Left renal cortex interstitium (tissue), 4 donors: ENCODE measurements at regions not wholly inside any gene's neighbourhood (a gene's known extent, or its start where the extent isn't known, plus 50 kb on each side); places are given as distances from the start of the nearest gene placed in this dataset.

ENCODE experiments used
- DNase-seq, 4 donors: peaks; one replicate each; pipeline ENCODE4 v3.0.0-alpha.2; 2013; ENCODE audit warnings: low read depth in 4 of 4, low spot score in 2 of 4, missing footprints in 1 of 4

DNA sequence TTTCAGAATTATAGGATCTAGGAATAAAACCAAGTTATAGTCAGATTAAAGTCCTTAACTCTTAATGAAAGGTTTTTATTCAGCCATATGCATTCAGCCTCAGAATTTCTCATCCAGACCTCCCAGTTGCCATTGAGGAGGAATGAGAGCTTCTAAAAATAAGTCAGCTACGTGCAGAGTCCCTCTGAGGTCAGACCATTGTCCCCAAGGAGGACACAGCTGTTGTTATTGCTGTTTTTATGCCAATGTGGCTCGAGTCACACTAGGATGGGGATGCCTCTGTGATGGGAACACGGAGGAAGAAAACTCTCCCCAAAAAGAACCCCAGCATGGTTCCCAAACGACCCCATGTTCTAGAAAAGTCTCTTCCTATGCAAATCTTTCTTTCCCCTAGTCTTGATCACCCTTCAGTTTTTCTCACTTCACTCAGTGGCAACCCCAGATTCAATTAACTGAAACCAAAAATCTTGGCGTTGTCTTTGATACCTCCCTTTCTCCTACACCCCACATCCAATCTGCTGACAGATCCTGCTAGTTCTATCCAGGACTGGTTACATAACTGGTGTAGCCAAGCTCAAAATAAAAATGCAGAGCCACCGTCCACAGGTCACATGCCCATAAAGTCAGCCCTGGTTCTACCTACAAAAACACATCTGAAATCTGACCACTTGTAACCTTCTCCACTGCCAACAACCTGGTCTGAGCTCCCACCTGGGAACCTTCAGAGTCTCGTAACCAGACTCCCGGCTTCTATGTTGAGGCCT, 138.2 kb upstream of the ERCC4 start:
- no peak for DNase-seq

DNA sequence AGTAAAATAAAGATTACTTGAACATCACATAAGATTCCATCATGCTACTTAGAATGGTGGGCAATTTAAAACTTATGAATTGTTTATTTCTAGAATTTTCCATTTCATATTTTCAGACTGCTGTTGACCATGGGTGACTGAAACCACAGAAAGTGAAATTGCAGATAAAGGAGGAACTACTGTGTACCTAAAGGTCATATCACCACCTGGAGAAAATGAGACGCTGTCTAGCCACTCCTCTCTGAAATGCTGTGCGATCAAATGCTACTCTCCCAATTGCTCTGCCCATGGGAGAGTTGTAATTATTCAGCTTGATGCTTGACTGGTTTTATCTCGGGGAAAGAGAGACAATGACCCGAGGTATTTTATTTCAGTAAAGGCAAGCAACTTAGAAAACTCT, 128.9 kb upstream of the ERCC4 start:
- DNase-seq: no peak

DNA sequence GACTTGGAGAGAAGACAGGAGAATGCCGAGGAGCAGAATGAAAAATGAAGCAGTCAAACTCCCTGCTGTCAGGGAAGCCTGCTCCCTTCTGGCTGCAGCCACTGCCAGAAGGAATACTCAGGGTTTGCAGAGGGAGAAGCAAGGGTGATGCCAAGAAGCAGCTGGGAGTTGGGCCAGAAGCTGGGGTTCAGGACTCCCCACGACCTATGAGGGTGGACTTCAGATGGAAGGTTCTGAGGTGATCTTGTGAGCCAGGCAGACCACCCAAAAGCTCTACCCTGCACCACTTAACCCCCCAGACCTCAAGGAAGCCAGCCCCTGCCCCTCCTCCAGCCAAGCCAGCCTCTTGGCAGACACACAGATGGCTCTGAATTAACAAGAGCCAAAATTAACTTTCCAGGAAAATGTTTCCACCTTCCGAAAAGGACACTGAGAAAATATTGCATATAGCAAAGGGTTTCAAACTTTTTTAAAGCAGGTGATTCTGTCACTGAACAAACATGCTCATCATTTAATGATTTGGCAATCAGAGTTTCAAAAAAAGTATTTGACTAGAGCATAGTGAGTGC, 126.0 kb upstream of the ERCC4 start:
- DNase-seq: no peak

DNA sequence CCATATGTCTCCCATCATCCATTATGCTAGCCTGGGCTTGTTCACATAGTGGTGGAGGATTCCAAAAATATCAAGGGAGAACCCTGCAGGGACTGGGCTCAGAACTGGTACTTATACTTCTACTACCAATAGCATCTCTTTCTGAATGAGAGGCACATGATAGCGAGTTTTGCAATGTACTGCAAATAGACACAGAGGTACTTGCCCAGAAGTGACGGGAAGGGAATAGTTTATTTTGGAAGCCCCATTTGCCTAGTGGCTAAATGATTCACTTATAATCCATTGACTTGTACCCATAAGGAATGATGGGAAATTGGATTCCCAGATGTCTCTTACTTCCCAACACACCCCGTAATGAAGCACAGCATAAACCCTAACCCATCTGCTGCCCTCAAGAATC, 124.8 kb upstream of the ERCC4 start:
- no peak for DNase-seq

DNA sequence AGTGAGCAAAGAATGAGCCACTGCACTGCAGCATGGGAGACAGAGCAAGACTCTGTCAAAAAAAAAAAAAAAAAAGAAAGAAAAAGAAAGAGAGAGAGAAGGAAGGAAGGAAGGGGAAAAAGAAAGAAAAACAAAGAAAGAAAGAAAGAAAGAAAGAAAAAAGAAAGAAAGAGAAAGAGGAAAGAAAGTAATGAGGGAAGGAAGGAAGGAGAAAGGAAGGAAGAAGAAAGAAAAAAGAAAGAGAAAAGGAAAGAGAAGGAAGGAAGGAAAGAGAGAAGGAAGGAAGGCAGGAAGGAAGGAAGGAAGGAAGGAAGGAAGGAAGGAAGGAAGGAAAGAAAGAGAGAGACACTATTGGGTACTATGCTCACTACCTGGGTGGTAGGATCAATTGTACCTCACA, 122.2 kb upstream of the ERCC4 start:
- DNase-seq: no peak

DNA sequence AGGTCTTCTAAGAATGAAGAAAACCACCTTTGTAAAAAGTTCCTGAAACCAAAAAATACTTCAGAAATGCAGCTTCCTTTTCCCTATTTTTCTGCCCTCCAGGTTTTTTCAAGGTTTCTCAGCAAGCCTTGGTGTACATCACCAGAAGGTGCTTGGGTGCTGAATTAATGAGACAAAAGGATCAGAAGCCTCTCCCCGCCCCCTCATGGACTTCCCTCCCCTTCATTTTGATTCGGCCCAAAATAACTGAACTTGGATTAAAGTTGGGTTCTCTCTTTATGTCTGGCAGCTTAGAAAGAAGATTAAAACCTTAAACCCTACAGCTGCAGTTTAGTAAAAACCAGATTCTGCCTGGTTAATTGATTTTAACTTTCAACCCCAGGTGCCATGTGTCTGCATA, 121.7 kb upstream of the ERCC4 start:
- no peak for DNase-seq

DNA sequence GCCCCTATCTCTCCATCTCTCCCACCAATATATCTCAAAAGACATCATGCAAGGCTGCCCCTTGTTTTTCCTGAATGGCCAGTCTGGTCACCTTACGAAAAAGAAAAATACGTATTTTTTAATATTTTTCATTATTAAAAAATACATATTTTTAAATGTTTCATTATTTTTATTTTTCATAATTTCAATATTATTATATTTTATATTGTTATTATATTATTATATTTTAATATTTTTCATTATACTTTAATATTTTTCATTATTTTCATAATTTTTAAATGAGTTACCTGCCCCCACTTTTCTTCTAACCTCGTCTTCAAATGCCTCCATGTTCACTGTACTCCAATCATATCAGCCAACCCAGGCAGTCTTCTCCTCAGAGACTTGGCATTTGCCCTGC, 116.0 kb upstream of the ERCC4 start:
- DNase-seq: no peak

DNA sequence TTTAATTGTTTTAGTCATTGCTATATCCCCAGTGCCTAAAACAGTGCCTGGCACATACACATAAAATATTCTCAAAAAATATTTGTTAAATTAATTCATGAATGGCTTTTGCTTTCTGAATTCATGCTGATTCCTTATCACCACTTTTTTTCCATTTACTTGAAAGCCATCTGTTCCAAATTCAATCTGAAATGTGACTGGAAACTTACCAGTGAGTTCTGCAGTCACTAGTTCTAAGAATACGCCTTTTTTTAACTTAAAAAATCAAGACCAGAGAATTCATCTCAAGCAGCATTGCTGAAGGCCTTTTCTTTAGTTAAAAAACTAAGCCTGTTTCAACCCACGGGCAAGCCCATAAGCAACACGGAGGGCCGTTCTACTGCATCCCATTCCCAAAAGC, 114.0 kb upstream of the ERCC4 start:
- DNase-seq: no peak

DNA sequence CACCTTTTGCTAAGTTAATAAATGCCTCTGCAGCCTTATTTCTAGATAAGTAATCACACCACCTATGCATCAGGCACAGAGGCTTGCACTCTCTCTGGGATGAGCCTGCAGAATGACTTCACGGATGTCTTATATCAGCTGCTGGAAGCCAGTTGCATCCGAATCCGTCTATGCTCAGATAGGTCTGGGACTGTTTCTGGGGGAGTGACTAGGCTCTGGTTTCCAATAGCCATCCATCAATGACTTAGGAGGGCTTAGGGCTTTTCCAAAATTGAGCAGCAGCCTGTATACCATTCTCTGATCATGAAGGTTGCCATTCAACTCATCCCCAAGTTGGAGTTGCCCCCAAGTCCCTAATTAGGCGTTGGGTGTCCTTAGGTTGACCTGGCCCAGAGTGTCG, 113.3 kb upstream of the ERCC4 start:
- DNase-seq: peak in 1 of 4 donors; percentile 11

DNA sequence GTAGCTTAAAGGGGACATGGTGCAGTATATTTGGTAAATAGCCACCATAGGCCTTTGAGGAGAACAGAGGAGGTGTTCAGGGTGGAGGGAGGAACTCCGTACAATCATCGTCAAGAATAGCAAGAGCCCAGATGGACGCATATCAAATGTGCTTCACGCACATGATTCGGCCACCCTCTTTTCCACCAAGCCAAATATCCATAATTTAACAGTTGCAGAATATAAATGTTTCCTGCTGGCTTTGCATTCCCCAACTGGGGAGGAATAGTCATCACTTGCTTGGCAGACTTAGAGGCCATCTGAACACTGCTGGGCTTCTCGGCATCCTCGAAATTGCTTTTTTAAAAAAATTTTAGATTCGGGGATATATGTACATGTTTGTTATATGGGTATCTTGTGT, 111.9 kb upstream of the ERCC4 start:
- DNase-seq: no peak

DNA sequence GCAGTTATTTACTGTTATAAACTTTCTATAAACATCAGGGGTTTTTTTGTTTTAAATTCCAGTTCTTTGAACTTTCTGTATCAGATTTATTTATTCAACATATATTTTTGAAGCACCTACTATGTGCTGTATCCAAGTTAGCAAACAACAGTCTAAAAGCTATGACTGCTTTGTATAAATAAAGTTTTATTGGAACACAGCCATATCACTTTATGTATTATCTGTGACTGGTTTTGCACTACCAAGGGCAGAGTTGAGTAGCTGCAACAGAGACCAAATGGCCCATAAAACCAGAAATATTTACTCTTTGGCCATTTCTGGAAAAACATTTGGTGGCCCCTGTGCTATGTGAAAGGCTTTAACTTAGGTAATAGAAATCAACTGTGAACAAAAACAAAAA, 110.2 kb upstream of the ERCC4 start:
- DNase-seq: no peak

DNA sequence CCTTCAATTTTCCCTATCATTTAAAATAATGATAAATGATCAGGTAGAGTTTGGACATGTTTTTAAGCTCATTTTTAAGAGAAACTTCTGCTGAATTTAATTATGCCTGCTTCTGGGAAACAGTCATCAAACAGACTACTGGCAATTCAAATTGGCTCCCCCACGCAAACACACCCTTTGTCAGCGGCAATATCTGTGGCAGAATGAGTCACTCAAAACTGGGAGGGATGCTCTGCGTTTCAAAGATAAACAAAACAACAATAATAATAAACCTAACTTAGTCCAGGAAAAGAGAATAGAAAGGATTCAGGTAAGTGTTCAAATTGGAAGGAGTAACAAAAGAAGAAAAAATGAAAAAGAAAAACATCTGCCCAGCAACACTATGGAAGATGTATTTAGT, 108.1 kb upstream of the ERCC4 start:
- DNase-seq: no peak

DNA sequence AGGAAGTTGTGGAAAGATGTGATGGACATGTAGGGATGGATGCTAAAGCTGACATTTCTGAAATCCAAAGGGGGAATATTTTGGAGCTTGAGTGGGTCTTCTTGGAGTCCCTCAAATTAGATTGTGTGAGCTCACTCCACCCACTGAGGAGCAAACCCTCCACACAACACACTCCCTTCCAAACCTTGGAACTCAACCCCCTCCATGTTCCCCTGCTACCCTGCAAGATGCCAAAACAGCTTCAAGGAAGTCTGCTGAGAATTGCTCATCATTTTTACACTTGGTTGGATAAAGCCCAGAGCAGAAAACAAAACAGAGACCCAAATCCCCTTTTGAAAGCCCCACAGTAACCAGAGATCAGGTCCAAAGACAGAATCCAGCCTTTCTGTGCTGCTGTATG, 103.3 kb upstream of the ERCC4 start:
- DNase-seq: no peak

DNA sequence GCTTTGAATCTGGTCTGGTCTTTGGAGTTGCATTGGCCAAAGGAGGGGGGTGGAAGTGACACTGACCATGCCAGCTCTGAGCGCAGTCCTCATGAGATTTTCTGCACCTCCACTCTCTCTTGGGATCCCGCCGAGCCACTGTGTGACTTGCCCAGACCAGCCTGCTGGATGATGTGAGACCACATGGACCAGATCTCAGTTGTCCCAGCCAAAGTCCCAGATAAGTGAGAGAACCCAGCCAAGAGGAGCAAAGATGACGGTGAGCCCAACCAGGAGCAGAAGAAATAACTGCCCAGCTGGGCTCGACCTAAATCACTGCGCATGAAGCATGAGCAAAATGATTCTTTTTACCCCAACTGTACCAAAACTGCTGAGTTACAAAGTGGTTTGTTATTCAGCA, 96.5 kb upstream of the ERCC4 start:
- no peak for DNase-seq

DNA sequence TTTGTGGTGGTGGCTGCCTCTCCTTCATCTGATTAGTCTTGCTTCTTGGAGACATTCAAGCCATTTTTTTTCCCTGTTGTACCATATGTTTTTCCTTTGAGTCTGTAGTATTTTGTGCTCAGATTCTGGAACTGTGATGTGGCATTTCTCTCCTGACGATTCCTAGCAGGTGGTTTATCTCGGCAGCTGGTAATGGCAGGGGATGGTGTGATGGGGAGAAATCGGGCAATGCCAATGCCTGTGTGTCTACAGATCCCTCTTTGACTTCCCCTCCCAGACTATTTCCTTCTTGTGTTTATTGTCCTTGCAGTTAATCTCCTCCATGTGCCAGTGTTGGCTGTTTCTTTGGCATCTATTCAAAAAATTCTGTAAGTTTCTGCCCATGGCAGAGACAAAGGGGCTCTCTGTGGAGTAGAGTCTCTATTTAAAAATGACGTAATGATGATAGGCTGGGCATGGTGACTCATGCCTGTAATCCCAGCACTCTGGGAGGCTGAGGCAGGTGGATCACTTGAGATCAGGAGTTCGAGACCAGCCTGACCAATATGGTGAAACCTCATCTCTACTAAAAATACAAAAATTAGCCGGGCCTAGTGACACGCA, 90.2 kb upstream of the ERCC4 start:
- DNase-seq: no peak

DNA sequence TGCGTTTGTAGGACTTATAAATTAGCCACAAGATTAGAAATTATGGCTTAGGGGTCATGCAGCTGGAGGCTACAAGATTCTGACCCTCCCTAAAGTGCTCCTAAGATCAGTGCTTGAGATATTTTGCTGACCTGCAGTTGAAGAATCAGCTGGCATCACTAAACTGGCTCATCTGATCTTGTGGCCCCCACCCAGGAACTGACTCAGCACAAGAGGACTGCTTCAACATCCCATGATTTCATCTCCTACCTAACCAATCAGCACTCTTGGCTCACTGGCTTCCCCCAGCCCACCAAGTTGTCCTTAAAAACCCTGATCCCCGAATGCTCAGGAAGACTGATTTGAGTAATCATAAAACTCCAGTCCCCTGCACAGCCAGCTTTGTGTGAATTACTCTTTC, 86.4 kb upstream of the ERCC4 start:
- no peak for DNase-seq

DNA sequence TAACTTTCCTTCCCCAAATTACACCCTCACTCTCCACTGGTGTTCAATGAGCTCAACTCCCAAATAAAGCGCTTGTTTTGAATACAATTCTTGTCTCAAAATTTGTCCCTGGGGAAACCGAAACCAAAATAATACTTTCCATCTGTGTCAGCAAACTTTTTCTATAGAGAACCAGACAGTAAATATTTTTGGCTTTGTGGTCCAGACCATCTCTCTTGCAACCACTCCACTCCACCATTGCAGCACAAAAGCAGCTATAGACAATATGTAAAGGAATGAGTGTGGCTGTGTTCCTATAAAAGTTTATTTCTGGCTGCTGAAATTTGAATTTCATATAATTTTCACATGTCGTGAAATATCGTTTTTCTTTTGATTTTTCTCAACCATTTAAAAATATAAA, 84.6 kb upstream of the ERCC4 start:
- no peak for DNase-seq

DNA sequence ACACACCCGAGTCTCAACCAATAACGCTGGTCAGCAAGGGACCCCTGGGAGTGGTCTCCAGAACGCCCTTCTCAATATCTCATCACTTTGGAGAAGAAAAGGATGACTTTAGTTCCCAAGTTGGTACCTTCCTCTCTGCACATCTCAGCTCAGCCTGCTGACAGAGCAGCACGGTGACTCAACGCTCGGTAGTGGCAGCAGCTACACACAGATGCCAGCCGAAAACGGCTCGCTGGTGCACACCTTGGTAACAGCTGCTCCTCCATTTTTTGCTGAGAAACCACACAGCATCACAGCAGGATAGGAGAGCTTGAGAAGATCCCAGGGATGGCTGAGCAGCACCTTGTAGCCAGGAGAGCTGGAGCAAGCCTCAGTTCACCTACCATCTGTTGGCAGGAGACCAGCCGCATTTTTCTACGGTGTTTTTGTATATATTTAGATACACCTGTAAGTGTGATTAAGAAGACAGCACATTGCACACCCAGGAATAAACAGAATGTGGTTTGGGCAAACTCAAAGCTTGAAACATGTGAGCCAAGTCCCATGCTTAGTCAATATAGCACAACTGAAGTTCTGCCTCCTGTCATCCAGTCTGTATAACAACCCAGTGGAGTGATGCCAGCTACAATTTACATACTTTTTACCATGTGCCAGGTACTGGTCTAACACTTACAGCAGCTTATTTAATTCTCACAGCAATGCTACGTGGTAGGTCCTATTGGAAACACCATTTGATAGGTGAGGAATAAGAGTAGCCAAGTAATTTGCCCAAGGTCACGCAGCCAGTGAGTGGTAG, 83.8 kb upstream of the ERCC4 start:
- no peak for DNase-seq

DNA sequence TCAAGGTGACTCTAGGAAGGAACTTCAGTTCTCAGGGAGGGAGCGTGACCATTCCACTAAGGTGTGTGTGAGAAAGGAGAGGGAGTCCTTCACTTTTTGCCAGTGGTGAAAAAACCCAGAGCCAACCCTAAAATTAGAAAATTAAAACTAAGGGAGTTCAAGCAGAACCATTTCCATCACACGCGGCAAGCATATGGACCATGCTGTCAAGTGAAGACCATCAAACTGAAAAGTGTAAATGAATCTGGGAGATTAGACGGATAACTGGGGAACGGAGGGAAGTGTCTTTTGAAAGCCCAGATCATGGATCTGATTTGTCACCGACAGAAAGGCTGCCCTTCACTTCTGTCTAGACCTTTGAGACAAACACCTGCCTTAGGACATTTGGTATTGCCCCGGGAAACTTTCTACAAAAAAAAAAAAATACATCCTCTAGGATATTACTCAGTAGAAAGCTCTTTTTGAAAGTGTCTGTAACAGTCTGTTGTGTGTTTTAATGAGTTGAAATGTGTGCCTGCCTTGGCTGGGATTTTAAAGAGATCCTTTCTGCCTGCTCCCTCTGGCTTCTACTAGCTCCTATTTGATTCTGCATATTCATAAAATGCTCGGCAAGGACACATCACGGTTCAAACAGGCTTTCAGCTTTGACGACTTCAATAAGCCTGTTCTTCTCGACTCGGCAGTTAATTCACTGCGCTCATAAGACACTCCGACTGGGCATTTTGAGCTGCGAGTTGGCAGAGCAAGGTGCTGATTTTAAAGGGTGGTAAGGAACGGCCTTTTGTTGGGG, 81.4 kb upstream of the ERCC4 start:
- DNase-seq: no peak

DNA sequence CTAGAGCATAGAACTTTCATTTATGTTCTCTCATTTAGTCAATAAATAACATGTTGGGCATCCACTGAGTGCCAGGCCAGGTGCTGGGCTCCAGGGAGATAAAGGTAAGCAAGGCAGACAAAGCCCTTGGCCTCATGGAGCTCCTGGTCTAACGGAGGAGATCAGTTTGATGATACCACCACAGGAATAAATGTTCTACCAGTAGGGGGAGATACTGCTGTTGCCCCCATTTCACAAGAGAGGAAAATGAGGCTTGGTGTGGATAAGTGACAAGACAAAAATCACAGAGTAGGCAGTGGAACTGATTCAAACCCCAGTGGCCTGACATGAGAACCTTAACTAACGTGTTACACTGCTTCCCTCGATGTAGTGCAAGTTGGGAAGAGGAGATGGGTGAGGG, 80.4 kb upstream of the ERCC4 start:
- DNase-seq: no peak

DNA sequence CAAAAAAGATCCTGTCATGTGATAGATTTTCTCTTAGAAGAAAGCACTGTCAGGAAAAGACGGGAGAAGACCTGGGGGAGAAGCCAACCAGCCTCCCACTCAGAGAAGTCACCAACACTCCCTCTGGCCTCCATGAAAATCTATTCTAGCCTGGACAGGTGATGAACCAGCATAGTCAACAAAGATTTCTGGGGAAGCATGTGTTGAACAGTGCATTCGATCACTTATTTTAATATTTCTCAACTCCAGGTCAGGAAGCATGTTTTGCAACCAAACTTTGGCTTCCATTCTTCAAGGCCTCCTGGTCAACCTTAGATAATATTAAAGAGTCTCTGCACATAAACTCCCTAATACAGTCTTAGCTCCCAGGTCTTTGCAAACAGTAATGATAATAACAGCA, 74.7 kb upstream of the ERCC4 start:
- no peak for DNase-seq
